ENCODE measurements at regions not wholly inside any gene's neighbourhood (a gene's known extent, or its start where the extent isn't known, plus 50 kb on each side); places are given as distances from the start of the nearest gene placed in this dataset.

GRCh38 chr7:37504801-37505200 lies 56.1 kb upstream of the ELMO1 start:
- DNase-seq: no peak

- DNase-seq: no peak
Observed at GRCh38 chr7:37505750-37506353, 57.2 kb upstream of the ELMO1 start.

DNA sequence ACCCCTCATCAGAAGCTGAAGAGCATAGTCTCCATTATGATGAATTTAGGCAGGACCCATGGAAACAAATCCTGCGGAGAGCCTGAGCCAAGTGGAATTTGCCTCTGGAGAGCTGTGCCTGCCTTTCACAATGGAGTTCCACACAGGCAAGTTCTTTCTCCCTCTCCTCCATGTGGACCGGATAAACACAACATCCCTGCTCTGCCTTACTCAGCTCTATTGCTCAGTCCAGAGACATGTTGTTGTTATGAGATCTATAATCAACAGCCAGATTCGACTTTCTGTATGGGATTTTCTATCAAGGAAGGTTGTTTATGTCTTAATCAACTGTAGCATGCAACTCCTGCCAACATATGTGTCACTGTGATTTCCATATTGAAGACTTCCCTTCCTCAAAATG lies 59.5 kb upstream of the ELMO1 start:
- no peak for DNase-seq

DNA sequence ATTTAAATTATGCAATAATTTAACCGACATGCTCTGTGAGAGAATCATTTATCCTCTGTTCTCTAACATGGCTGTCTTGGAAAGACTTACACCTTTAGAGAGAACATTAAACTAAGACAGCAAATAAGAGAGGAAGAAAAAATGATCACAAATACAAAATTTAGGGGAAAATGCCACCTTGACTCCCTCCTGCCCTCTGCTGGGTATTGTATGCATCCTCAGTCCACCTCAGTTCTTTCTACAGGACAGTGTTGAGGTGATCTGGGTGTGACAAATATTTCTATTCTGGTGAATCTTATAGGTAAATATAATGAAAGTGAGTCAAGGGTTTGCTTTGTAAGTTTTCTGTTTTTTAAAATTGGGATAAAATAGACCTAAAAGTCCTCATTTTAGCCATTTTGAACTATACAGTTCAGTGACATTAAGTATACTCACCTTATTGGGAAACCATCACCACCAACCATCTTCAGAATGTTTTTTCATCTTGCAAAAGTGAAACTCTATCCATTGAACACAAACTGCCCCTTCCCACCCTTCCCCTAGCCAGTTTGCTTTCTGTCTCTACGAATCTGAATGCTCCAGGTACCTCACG lies 61.5 kb upstream of the ELMO1 start:
- peak in 1 of 2 donors; percentile 33 for DNase-seq

- DNase-seq: no peak
Observed at GRCh38 chr7:37511915-37512314, 63.3 kb upstream of the ELMO1 start.

- no peak for DNase-seq
Observed at GRCh38 chr7:37514497-37514896, 65.8 kb upstream of the ELMO1 start.

GRCh38 chr7:37516664-37517063 lies 68.0 kb upstream of the ELMO1 start:
- no peak for DNase-seq

GRCh38 chr7:37518266-37518665 lies 69.6 kb upstream of the ELMO1 start:
- DNase-seq: no peak

GRCh38 chr7:37524056-37524455 lies 75.4 kb upstream of the ELMO1 start:
- DNase-seq: no peak

DNA sequence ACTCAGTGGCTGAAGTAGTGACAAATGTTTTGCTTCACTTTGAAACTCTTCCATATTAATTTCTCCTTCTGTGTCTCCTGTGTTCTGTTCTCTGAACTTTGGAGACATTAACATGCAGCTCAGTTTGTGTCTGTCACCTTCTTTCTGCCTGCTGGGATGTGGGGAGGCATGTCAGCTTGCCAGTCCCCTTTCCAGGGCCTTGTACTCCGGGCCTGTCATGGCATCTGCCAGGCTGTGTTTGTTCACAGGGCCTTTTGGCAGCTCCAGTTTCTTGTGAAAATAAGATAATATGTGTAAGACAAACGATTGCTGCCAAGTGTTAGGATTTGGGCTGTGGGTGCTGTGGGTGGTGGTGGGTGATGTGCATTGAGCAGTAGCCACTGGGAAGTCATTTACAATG lies 76.1 kb upstream of the ELMO1 start:
- no peak for DNase-seq

DNA sequence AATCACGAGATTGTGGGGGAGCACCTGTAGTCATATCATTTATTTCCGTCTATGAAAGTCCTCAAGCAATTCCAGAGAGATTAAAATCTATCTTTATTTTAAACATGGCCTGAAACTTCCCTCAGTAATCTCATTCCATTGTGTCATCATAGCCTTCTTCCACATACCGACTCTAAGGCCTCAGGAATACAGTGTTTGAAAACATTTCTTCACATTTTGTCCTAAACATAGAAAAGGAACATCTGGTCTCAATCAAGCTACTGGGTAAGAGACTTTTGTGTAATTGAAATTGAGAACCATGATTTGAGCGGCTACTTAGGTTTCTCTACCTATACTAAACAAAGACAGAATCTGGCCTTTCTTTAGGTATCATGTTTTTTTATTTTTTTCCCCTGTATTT lies 78.0 kb upstream of the ELMO1 start:
- no peak for DNase-seq

- no peak for DNase-seq
Observed at GRCh38 chr7:37527109-37527508, 78.4 kb upstream of the ELMO1 start.

GRCh38 chr7:37531225-37531624 lies 82.6 kb upstream of the ELMO1 start:
- no peak for DNase-seq

DNA sequence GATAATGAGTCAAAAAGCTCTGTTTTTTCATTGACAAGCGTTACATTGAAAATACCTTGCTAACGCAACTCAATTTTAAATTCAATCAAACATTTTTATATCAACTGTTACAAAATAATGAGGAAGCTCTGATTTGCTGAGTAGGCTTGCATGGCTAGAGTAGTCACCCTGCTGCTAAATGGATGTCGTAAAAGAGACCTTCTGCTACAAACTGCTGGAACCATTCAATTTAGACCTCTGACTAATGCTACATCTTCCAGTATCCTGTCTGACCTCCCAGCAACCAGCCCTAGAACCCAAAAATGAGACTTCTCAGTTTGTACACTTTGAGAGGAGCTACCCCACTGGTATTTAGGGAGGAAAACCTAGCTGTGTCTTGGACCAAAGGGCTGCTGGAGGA lies 84.0 kb upstream of the ELMO1 start:
- DNase-seq: no peak

DNA sequence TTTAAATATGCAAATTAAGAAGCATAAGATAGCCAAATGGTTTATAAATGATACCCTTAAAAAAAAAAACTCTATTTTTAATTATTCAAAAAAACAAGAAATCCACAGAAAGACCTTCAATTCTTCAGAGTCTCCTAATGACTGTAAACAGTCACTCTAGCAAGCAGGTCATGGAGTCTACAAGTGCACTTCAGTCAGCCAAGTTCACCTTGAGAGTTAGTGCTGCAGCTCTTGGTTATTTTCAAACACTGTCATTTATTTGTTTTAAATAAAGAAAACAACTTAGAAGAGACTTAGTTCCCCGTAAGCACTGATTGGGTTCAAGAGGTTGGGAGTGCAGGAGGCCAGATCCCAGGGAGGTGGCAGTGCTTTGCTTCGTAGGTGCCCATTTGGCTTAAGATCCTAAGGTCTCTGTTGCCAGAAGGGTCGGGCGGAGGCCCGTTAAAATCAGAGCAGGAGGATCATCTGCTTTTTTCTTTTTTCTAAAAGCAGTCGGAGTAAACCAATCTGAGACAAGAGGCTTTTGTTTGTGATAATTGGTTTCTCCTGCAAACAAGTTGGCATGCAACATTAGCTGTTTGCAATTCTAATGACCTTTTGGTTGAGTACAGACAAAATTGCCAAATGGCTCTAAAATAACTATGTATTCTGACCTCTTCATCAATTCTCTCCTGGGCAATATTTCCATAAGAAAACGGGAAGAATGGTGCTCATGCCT lies 86.4 kb upstream of the ELMO1 start:
- no peak for DNase-seq

GRCh38 chr7:37535841-37536240 lies 87.2 kb upstream of the ELMO1 start:
- DNase-seq: no peak

DNA sequence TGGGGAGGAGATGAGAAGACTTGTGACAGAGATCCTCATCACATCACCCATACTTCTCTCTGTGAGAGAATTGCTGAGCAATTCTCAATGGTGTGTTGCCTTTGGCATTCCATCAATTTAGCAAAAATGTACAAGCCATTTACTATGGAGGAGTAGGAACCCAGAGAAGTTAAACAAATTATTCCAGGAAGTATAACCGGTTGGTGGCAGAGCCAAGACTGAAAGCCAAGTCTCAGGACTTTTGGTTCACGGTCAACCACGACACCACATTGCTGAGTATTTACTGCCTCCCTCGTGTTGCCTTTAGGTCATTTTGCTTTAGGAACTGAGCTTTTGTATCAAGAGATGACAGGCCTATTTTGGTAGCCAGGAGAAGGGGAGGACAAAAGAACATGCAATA lies 88.0 kb upstream of the ELMO1 start:
- DNase-seq: no peak

DNA sequence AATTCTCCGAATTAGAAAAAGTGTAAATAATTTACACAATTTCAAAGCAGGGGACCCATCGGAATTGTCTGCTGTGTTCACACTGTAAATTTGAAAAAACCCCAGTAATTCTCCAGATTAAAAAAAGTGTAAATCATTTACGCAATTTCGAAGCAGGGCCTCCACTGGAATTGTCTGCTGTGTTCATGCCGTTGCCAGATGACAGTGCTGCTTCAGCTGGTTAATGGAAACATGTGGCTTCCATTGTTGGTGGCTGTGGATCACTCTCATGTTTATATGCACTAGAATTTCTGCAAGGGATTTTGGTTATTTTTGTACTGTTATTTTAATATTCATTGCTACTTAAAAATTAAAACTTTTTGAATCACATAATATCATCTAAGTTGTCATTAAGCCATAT lies 88.8 kb upstream of the ELMO1 start:
- no peak for DNase-seq

DNA sequence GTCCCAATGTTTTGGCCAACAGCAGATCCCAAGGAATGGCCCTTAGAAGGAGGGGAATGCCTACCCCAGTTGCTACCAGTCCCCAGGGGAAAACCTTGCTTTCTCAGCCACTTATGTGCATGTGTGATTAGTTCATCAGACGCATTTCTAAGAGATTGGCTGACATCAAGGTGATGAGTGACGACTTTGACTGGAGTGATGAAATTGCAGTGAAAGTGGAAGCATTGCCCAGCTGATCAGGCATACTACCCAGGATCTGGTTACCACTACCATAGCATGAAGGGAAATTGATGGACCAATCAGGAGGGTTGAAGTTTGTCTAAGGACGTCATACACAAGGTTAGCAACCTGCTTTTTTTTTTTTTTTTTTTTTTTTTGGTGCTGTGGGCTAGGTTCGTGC lies 90.3 kb upstream of the ELMO1 start:
- no peak for DNase-seq

DNA sequence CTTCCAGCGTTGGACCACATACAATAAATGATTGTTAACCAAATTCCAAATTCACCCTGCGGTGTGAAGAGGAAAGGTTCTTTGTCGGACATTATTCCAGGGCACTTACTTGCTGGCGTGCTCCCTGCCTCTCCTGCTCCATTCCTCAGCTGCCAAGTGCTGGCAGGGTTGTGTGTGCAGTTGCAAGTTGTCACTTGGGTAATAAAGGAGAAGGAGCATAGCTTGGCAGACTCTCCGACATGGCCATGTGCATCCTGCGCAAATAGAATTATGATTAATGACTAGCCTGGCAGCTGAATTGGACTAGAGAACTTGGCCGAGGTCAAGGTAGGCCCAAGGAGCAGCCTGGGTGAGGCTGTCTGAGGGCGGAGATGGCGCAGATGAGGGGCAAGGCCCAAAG lies 92.3 kb upstream of the ELMO1 start:
- no peak for DNase-seq

GRCh38 chr7:37541810-37542443 lies 93.3 kb upstream of the ELMO1 start:
- DNase-seq: no peak

- no peak for DNase-seq
Observed at GRCh38 chr7:37545619-37546534, 97.2 kb upstream of the ELMO1 start.

- no peak for DNase-seq
Observed at GRCh38 chr7:37546677-37547076, 98.0 kb upstream of the ELMO1 start.
